SK-N-SH treated with all-trans-retinoic acid at 6 μM for 48 hours (cell line): ENCODE measurements at regions not wholly inside any gene's neighbourhood (a gene's known extent, or its start where the extent isn't known, plus 50 kb on each side); places are given as distances from the start of the nearest gene placed in this dataset.

Experiments
- ARNTL ChIP-seq: fragments of 450-650 bp; formaldehyde crosslinking; IDR thresholded peaks from 2 replicates; pipeline ENCODE4 v1.5.0; 2020; ENCODE audit warnings: low read depth, mild to moderate bottlenecking, moderate library complexity, borderline replicate concordance
- ESRRG ChIP-seq: fragments of 250-450 bp; sonication (Bioruptor Pico); IDR thresholded peaks from 2 replicates; pipeline ENCODE4 v1.6.1; 2021; ENCODE audit warnings: mild to moderate bottlenecking
- POU6F1 ChIP-seq: fragments of 250-450 bp; sonication (Bioruptor Pico); IDR thresholded peaks from 2 replicates; pipeline ENCODE4 v1.8.0; 2021; ENCODE audit warnings: low read depth, mild to moderate bottlenecking, moderate library complexity, borderline replicate concordance
- RARB ChIP-seq: fragments of 250-450 bp; sonication (Bioruptor Pico); IDR thresholded peaks from 2 replicates; pipeline ENCODE4 v1.8.0; 2021; ENCODE audit warnings: mild to moderate bottlenecking, moderate library complexity
- SNAI2 ChIP-seq: fragments of 250-450 bp; sonication (Bioruptor Pico); IDR thresholded peaks from 2 replicates; pipeline ENCODE4 v1.5.0; 2020; ENCODE audit warnings: mild to moderate bottlenecking, moderate library complexity
- TCF4 ChIP-seq: fragments of 250-450 bp; sonication (Bioruptor Pico); IDR thresholded peaks from 2 replicates; pipeline ENCODE4 v1.8.0; 2021; ENCODE audit warnings: mild to moderate bottlenecking, moderate library complexity, borderline replicate concordance
- TSHZ2 ChIP-seq: fragments of 250-450 bp; sonication (Bioruptor Pico); IDR thresholded peaks from 2 replicates; pipeline ENCODE4 v1.5.0; 2020; ENCODE audit warnings: mild to moderate bottlenecking, moderate library complexity
- ZFP3 ChIP-seq: fragments of 250-450 bp; sonication (Bioruptor Pico); IDR thresholded peaks from 2 replicates; pipeline ENCODE4 v1.5.0; 2020; ENCODE audit warnings: mild to moderate bottlenecking, moderate library complexity
- ZFP30 ChIP-seq: fragments of 450-650 bp; formaldehyde crosslinking; IDR thresholded peaks from 2 replicates; pipeline ENCODE4 v1.5.0; 2022; ENCODE audit warnings: mild to moderate bottlenecking, moderate library complexity
- ZNF8 ChIP-seq: fragments of 450-650 bp; formaldehyde crosslinking; IDR thresholded peaks from 2 replicates; pipeline ENCODE4 v1.5.0; 2020; ENCODE audit warnings: mild to moderate bottlenecking, moderate library complexity
- TF ChIP-seq, protein P1 (sequence below): fragments of 250-450 bp; sonication (Bioruptor Pico); IDR thresholded peaks from 2 replicates; pipeline ENCODE4 v1.8.0; 2020; ENCODE audit warnings: mild to moderate bottlenecking, moderate library complexity, borderline replicate concordance
- TF ChIP-seq, protein P2 (sequence below): fragments of 250-450 bp; sonication (Bioruptor Pico); IDR thresholded peaks from 2 replicates; pipeline ENCODE4 v1.5.1; 2021; ENCODE audit warnings: mild to moderate bottlenecking, moderate library complexity

GRCh38 chr4:27112587-27112986, 251.9 kb downstream of the STIM2 start:
- TF ChIP-seq, protein P1, sequence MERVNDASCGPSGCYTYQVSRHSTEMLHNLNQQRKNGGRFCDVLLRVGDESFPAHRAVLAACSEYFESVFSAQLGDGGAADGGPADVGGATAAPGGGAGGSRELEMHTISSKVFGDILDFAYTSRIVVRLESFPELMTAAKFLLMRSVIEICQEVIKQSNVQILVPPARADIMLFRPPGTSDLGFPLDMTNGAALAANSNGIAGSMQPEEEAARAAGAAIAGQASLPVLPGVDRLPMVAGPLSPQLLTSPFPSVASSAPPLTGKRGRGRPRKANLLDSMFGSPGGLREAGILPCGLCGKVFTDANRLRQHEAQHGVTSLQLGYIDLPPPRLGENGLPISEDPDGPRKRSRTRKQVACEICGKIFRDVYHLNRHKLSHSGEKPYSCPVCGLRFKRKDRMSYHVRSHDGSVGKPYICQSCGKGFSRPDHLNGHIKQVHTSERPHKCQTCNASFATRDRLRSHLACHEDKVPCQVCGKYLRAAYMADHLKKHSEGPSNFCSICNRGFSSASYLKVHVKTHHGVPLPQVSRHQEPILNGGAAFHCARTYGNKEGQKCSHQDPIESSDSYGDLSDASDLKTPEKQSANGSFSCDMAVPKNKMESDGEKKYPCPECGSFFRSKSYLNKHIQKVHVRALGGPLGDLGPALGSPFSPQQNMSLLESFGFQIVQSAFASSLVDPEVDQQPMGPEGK (CRISPR knock-in tag): no peak
- TF ChIP-seq TCF4 (CRISPR knock-in tag) (no peak), TSHZ2 (CRISPR knock-in tag) (no peak), ZFP3 (CRISPR knock-in tag) (no peak), POU6F1 (CRISPR knock-in tag) (no peak), ZFP30 (CRISPR knock-in tag) (no peak), ZNF8 (no peak), SNAI2 (no peak), ESRRG (CRISPR knock-in tag) (no peak), RARB (CRISPR knock-in tag) (no peak), ARNTL (no peak)
- TF ChIP-seq, protein P2, sequence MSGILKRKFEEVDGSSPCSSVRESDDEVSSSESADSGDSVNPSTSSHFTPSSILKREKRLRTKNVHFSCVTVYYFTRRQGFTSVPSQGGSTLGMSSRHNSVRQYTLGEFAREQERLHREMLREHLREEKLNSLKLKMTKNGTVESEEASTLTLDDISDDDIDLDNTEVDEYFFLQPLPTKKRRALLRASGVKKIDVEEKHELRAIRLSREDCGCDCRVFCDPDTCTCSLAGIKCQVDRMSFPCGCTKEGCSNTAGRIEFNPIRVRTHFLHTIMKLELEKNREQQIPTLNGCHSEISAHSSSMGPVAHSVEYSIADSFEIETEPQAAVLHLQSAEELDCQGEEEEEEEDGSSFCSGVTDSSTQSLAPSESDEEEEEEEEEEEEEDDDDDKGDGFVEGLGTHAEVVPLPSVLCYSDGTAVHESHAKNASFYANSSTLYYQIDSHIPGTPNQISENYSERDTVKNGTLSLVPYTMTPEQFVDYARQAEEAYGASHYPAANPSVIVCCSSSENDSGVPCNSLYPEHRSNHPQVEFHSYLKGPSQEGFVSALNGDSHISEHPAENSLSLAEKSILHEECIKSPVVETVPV (CRISPR knock-in tag): no peak
